ENCODE measurements at regions not wholly inside any gene's neighbourhood (a gene's known extent, or its start where the extent isn't known, plus 50 kb on each side); places are given as distances from the start of the nearest gene placed in this dataset.

DNA sequence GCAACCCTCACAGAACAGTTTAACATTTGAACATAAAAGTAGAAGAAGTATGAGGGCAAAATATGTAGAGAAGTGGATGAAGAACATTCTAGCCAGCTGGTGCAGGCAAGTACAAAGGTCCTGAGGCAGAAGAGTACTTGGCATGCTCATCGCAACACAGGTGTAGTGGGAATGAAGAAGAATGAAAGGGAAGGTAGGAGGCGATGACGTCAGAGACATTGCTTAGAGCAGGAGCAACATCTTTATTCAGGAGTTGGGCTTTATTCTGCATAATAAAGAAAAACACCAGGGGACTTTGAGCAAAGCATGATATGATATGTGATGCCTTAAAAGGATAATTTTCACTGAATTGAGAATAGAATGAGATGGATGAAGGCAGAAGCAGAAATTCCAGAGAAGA lies 570.6 kb upstream of the CDH9 start:
- DNase-seq (ENCODE audit: low spot score): no peak
- TF ChIP-seq, protein P1, sequence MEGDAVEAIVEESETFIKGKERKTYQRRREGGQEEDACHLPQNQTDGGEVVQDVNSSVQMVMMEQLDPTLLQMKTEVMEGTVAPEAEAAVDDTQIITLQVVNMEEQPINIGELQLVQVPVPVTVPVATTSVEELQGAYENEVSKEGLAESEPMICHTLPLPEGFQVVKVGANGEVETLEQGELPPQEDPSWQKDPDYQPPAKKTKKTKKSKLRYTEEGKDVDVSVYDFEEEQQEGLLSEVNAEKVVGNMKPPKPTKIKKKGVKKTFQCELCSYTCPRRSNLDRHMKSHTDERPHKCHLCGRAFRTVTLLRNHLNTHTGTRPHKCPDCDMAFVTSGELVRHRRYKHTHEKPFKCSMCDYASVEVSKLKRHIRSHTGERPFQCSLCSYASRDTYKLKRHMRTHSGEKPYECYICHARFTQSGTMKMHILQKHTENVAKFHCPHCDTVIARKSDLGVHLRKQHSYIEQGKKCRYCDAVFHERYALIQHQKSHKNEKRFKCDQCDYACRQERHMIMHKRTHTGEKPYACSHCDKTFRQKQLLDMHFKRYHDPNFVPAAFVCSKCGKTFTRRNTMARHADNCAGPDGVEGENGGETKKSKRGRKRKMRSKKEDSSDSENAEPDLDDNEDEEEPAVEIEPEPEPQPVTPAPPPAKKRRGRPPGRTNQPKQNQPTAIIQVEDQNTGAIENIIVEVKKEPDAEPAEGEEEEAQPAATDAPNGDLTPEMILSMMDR (IDR thresholded peaks at IDR 0.05; ENCODE audit: borderline replicate concordance, control extremely low read depth, extremely low read depth, insufficient read depth, missing control alignments): no peak
- in situ Hi-C loops (cut with MboI; ENCODE audit: low sequenced_read_pairs, unreplicated experiment): no loop called here

DNA sequence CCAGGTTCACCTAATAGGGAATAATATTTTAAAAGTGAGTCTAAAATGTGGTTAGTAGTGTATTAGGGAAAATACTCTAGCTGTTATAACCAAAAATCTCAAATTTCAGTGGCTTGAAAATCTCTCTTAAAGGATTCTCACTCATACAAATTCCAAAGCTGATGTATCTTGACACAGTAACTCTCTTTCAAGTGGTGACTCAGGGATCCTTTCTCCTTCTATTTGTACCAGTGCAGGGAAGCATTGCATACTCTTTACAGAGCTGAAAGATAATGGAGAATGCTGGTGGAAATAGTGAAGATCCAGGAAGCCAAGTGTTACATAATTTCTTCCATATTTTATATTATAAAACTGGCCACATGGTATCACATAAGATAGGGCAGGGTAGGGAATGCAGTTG lies 560.2 kb upstream of the CDH9 start:
- in situ Hi-C loops (cut with MboI; ENCODE audit: low sequenced_read_pairs, unreplicated experiment): no loop called here
- no peak for DNase-seq (ENCODE audit: low spot score)
- TF ChIP-seq, protein P1 (IDR thresholded peaks at IDR 0.05; ENCODE audit: borderline replicate concordance, control extremely low read depth, extremely low read depth, insufficient read depth, missing control alignments): no peak

DNA sequence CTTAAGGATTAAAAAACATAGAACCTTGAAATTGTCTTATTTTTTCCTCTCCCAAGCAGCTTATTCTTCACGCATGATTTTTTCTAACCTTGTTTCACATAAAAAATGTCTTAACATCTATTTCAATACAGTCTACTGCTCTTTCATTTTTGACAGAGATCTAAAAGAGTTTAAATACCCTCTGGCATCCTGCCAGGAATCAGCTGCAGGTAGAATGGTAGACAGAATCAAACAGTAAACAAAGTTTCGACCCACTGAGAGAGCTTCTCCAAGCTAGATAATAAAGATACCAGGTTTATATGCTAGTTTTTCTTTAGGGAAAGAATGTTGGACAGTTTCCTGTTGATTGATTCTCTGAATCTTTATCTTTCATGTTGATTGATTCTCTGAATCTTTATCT lies 555.8 kb upstream of the CDH9 start:
- no peak for DNase-seq (ENCODE audit: low spot score)
- in situ Hi-C loops (cut with MboI; ENCODE audit: low sequenced_read_pairs, unreplicated experiment): no loop called here
- TF ChIP-seq, protein P1 (IDR thresholded peaks at IDR 0.05; ENCODE audit: borderline replicate concordance, control extremely low read depth, extremely low read depth, insufficient read depth, missing control alignments): no peak

DNA sequence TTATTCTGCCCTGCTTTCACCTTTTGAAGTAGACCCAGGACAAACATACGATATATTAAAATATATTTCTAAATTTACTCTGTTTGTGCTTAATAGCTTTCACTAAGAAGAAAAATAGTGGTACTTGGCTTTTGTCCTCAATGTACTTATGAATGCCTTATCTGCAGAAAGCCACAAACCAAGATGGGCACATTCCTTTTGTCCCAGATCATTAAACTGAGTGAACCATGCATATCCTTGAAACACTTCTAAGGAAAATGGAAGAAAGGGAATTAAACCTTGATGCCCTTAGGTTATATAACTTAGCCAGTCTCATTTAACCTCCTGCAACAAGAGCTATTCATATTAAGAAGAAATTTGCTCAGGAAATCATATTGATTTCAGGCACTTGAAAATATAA lies 553.8 kb upstream of the CDH9 start:
- in situ Hi-C loops (cut with MboI; ENCODE audit: low sequenced_read_pairs, unreplicated experiment): no loop called here
- TF ChIP-seq, protein P1 (IDR thresholded peaks at IDR 0.05; ENCODE audit: borderline replicate concordance, control extremely low read depth, extremely low read depth, insufficient read depth, missing control alignments): no peak
- no peak for DNase-seq (ENCODE audit: low spot score)

DNA sequence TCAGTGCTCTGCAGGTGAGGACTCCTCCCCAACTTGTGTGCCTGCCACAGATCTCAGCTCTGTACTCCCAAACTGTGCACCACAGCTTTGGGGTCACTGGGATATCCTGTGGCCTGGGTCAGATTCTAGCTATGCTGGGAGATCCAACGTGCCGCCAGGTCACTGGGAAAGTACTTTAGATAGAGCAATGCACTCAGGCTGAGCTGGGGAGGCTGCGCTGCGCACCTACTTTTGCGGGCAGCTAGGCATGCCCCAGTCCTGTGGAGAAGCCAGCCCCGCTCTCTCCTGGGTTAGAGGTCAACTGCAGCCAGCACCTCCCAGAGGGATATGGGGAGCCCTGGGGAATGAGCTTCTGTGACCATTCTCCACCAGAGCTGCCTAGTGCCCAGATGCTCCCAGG lies 552.1 kb upstream of the CDH9 start:
- TF ChIP-seq, protein P1 (IDR thresholded peaks at IDR 0.05; ENCODE audit: borderline replicate concordance, control extremely low read depth, extremely low read depth, insufficient read depth, missing control alignments): no peak
- in situ Hi-C loops (cut with MboI; ENCODE audit: low sequenced_read_pairs, unreplicated experiment): no loop called here
- no peak for DNase-seq (ENCODE audit: low spot score)

DNA sequence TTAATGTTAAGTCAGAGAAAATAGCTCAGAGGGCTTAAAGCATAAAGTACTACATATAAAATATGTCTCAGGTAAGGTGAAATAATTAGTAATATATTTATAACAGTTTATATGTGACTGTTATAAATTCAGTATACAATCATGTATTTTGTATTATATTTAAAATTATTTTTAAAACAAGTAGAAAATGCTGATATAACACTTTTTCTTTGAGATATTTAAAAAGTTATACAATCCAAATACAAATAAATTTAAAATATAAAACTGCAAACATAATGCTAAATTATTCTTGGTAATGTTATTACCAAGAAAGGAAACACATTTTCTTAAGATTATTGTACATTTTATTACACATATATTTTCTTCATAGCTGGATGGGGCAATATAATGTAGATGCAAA lies 539.9 kb upstream of the CDH9 start:
- in situ Hi-C loops (cut with MboI; ENCODE audit: low sequenced_read_pairs, unreplicated experiment): no loop called here
- TF ChIP-seq, protein P1 (IDR thresholded peaks at IDR 0.05; ENCODE audit: borderline replicate concordance, control extremely low read depth, extremely low read depth, insufficient read depth, missing control alignments): no peak

DNA sequence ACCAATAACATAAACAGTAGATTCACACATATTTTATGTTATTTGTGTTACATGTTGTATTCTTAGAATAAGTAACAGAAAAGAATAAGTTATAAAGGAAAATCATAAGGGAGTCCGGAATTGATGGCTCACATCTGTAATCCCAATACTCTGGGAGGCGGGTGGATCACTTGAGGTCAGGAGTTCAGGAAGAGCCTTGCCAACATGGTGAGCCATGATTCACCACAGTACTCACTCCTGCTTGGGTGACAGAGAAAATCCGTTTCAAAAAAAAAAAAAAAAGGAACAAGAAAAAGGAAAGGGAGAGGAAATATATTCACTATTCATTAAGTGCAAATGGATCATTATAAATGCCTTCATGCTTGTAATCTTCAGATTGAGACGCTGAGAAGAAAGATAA lies 533.3 kb upstream of the CDH9 start:
- in situ Hi-C loops (cut with MboI; ENCODE audit: low sequenced_read_pairs, unreplicated experiment): no loop called here
- no peak for DNase-seq (ENCODE audit: low spot score)
- TF ChIP-seq, protein P1 (IDR thresholded peaks at IDR 0.05; ENCODE audit: borderline replicate concordance, control extremely low read depth, extremely low read depth, insufficient read depth, missing control alignments): no peak

More for the DNA sequence above, 539.9 kb upstream of the CDH9 start:
- no peak for DNase-seq (ENCODE audit: low spot score)

Measured in GM13976 (cell line).